ENCODE measurements at regions not wholly inside any gene's neighbourhood (a gene's known extent, or its start where the extent isn't known, plus 50 kb on each side); places are given as distances from the start of the nearest gene placed in this dataset.

DNA sequence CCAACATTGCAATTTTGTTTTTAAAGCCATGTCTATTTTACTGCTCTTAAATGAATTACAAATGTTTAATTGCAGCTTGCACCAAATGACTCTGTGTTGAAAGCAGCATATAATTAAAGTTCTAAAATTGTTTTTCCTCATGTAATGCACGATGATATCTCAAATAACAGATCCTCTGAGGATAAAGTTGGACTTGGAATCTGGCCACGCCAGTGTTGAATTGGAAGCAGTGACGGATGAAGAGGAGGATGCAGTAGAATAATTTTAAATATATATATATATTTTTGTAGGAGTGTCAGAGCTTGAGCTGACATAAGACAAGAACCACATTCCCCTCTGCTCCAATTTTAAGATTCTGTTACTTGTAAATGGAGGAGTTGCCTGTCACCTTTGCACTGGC is 406.6 kb upstream of the DPPA4 start:
- ChIA-PET CTCF (interaction anchor here (0.7 to 1.2 kb wide), 2 partner anchors 10 kb away, joined by 3 read pairs; no protein-coding TSS in a partner anchor), POLR2A (no interaction called here)
- TF ChIP-seq, protein P1, sequence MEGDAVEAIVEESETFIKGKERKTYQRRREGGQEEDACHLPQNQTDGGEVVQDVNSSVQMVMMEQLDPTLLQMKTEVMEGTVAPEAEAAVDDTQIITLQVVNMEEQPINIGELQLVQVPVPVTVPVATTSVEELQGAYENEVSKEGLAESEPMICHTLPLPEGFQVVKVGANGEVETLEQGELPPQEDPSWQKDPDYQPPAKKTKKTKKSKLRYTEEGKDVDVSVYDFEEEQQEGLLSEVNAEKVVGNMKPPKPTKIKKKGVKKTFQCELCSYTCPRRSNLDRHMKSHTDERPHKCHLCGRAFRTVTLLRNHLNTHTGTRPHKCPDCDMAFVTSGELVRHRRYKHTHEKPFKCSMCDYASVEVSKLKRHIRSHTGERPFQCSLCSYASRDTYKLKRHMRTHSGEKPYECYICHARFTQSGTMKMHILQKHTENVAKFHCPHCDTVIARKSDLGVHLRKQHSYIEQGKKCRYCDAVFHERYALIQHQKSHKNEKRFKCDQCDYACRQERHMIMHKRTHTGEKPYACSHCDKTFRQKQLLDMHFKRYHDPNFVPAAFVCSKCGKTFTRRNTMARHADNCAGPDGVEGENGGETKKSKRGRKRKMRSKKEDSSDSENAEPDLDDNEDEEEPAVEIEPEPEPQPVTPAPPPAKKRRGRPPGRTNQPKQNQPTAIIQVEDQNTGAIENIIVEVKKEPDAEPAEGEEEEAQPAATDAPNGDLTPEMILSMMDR (IDR thresholded peaks at IDR 0.05; ENCODE audit: control extremely low read depth, extremely low read depth, low read depth, missing control alignments): no peak
- DNase-seq (ENCODE audit: extremely low spot score): no peak

- TF ChIP-seq, protein P1 (IDR thresholded peaks at IDR 0.05; ENCODE audit: control extremely low read depth, extremely low read depth, low read depth, missing control alignments): no peak
- CTCF ChIA-PET: no interaction called here
- POLR2A ChIA-PET: no interaction called here
- DNase-seq (ENCODE audit: extremely low spot score): no peak
Observed at GRCh38 chr3:109772520-109772919, 435.2 kb upstream of the DPPA4 start.

GRCh38 chr3:109774108-109774507 is 436.8 kb upstream of the DPPA4 start:
- DNase-seq (ENCODE audit: extremely low spot score): no peak
- POLR2A ChIA-PET: no interaction called here
- TF ChIP-seq, protein P1 (IDR thresholded peaks at IDR 0.05; ENCODE audit: control extremely low read depth, extremely low read depth, low read depth, missing control alignments): no peak
- CTCF ChIA-PET: no interaction called here

GRCh38 chr3:109784285-109784684 is 446.9 kb upstream of the DPPA4 start:
- no peak for DNase-seq (ENCODE audit: extremely low spot score)
- POLR2A ChIA-PET: no interaction called here
- CTCF ChIA-PET: no interaction called here
- TF ChIP-seq, protein P1 (IDR thresholded peaks at IDR 0.05; ENCODE audit: control extremely low read depth, extremely low read depth, low read depth, missing control alignments): no peak

- ChIA-PET POLR2A (no interaction called here), CTCF (no interaction called here)
- no peak for DNase-seq (ENCODE audit: extremely low spot score)
- TF ChIP-seq, protein P1 (IDR thresholded peaks at IDR 0.05; ENCODE audit: control extremely low read depth, extremely low read depth, low read depth, missing control alignments): no peak
Observed at GRCh38 chr3:109784852-109785631, 447.7 kb upstream of the DPPA4 start.

DNA sequence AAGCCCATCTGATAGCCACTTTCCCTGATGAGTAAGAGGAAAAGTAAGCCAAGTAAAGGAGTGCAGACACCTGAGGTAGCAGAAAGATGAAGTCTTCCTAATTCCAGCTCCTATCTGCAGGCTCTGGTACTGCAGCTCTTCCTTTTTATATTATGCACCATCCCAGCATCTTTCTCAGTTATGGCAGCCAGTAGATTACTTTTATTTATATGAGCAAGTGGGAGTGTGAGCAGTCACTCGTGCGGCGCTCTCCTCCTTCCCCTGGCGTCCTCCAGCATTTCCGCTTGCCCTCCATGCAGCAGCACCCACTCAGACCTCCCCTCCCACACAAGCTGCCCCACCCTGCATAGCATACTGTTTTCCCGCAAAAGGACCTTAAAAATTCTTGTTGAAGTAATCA is 465.9 kb upstream of the DPPA4 start:
- TF ChIP-seq, protein P1 (IDR thresholded peaks at IDR 0.05; ENCODE audit: control extremely low read depth, extremely low read depth, low read depth, missing control alignments): no peak
- CTCF ChIA-PET: no interaction called here
- DNase-seq (ENCODE audit: extremely low spot score): no peak
- POLR2A ChIA-PET: no interaction called here

All from GM10248 (cell line).